ENCODE measurements at regions not wholly inside any gene's neighbourhood (a gene's known extent, or its start where the extent isn't known, plus 50 kb on each side); places are given as distances from the start of the nearest gene placed in this dataset.

GRCh38 chr10:21194510-21194993 lies 297.4 kb upstream of the NEBL start:
- Histone ChIP-seq H3K4me1 (ENCODE audit: insufficient read depth, low read length) (no peaks in the 10 kb centered on the region), H3K27ac (ENCODE audit: low read length) (no peak overlapping the region)
- DNase-seq = no peak

GRCh38 chr10:21193196-21193595 lies 296.1 kb upstream of the NEBL start:
- Histone ChIP-seq H3K4me3 (ENCODE audit: low read depth in 1 of 2, low read length in 2 of 2) (no peak overlapping the region), H4K20me1 (ENCODE audit: insufficient read depth, low read length) (no peaks in the 10 kb centered on the region), H3K9ac (ENCODE audit: low read depth, low read length) (no peak overlapping the region), H3K79me2 (ENCODE audit: insufficient read depth, low read length) (no peaks in the 10 kb centered on the region), H3K4me2 (ENCODE audit: insufficient read depth, low read length) (no peak overlapping the region), H2AFZ (ENCODE audit: low read depth, low read length) (no peak overlapping the region), H3K27ac (ENCODE audit: low read length) (no peak overlapping the region), H3K36me3 (ENCODE audit: insufficient read depth, low read length) (no peaks in the 10 kb centered on the region), H3K27me3 (ENCODE audit: insufficient read depth, low read length, poor library complexity) (no peaks in the 10 kb centered on the region), H3K9me3 (ENCODE audit: insufficient read depth, low read length, severe bottlenecking) (peaks cover 7% of the 10 kb centered on the region), H3K4me1 (ENCODE audit: insufficient read depth, low read length) (no peaks in the 10 kb centered on the region)
- TF ChIP-seq EZH2 (IDR thresholded peaks at IDR 0.05; ENCODE audit: borderline replicate concordance, low read depth, low read length, severe bottlenecking) (no peak), CTCF (IDR thresholded peaks at IDR 0.05; ENCODE audit: borderline replicate concordance, extremely low read depth, low read length, poor library complexity, severe bottlenecking) (no peak)
- DNase-seq = no peak
- ATAC-seq (ENCODE audit: insufficient read depth, low read depth) = no peak

More at GRCh38 chr10:21194510-21194993, 297.4 kb upstream of the NEBL start:
- H3K4me3 ChIP-seq (ENCODE audit: low read depth in 1 of 2, low read length in 2 of 2) = no peak overlapping the region
- no peaks in the 10 kb centered on the region for H3K79me2 ChIP-seq (ENCODE audit: insufficient read depth, low read length)
- H3K9ac ChIP-seq (ENCODE audit: low read depth, low read length) = no peak overlapping the region
- peaks cover 7% of the 10 kb centered on the region for H3K9me3 ChIP-seq (ENCODE audit: insufficient read depth, low read length, severe bottlenecking)
- no peaks in the 10 kb centered on the region for H3K36me3 ChIP-seq (ENCODE audit: insufficient read depth, low read length)
- H4K20me1 ChIP-seq (ENCODE audit: insufficient read depth, low read length) = no peaks in the 10 kb centered on the region
- ATAC-seq (ENCODE audit: insufficient read depth, low read depth) = no peak
- no peak for TF ChIP-seq CTCF (IDR thresholded peaks at IDR 0.05; ENCODE audit: borderline replicate concordance, extremely low read depth, low read length, poor library complexity, severe bottlenecking)
- no peak for TF ChIP-seq EZH2 (IDR thresholded peaks at IDR 0.05; ENCODE audit: borderline replicate concordance, low read depth, low read length, severe bottlenecking)
- H3K4me2 ChIP-seq (ENCODE audit: insufficient read depth, low read length) = no peak overlapping the region
- H2AFZ ChIP-seq (ENCODE audit: low read depth, low read length) = no peak overlapping the region
- H3K27me3 ChIP-seq (ENCODE audit: insufficient read depth, low read length, poor library complexity) = no peaks in the 10 kb centered on the region

GRCh38 chr10:21191512-21191911 lies 294.4 kb upstream of the NEBL start:
- Histone ChIP-seq H3K9me3 (ENCODE audit: insufficient read depth, low read length, severe bottlenecking) (no peaks in the 10 kb centered on the region), H4K20me1 (ENCODE audit: insufficient read depth, low read length) (no peaks in the 10 kb centered on the region), H3K4me2 (ENCODE audit: insufficient read depth, low read length) (no peak overlapping the region), H3K4me1 (ENCODE audit: insufficient read depth, low read length) (no peaks in the 10 kb centered on the region), H3K9ac (ENCODE audit: low read depth, low read length) (no peak overlapping the region), H3K36me3 (ENCODE audit: insufficient read depth, low read length) (no peaks in the 10 kb centered on the region), H2AFZ (ENCODE audit: low read depth, low read length) (no peak overlapping the region), H3K4me3 (ENCODE audit: low read depth in 1 of 2, low read length in 2 of 2) (no peak overlapping the region), H3K27ac (ENCODE audit: low read length) (no peak overlapping the region), H3K79me2 (ENCODE audit: insufficient read depth, low read length) (no peaks in the 10 kb centered on the region), H3K27me3 (ENCODE audit: insufficient read depth, low read length, poor library complexity) (no peaks in the 10 kb centered on the region)
- DNase-seq (no peak), ATAC-seq (ENCODE audit: insufficient read depth, low read depth) (no peak)
- TF ChIP-seq EZH2 (IDR thresholded peaks at IDR 0.05; ENCODE audit: borderline replicate concordance, low read depth, low read length, severe bottlenecking) (no peak), CTCF (IDR thresholded peaks at IDR 0.05; ENCODE audit: borderline replicate concordance, extremely low read depth, low read length, poor library complexity, severe bottlenecking) (no peak)

GRCh38 chr10:21184984-21185383 lies 287.9 kb upstream of the NEBL start:
- ATAC-seq (ENCODE audit: insufficient read depth, low read depth) (no peak), DNase-seq (no peak)
- Histone ChIP-seq H3K36me3 (ENCODE audit: insufficient read depth, low read length) (no peaks in the 10 kb centered on the region), H3K4me2 (ENCODE audit: insufficient read depth, low read length) (no peak overlapping the region), H3K9ac (ENCODE audit: low read depth, low read length) (no peak overlapping the region), H2AFZ (ENCODE audit: low read depth, low read length) (no peak overlapping the region), H3K9me3 (ENCODE audit: insufficient read depth, low read length, severe bottlenecking) (no peaks in the 10 kb centered on the region), H3K27me3 (ENCODE audit: insufficient read depth, low read length, poor library complexity) (no peaks in the 10 kb centered on the region), H4K20me1 (ENCODE audit: insufficient read depth, low read length) (no peaks in the 10 kb centered on the region), H3K79me2 (ENCODE audit: insufficient read depth, low read length) (no peaks in the 10 kb centered on the region), H3K4me3 (ENCODE audit: low read depth in 1 of 2, low read length in 2 of 2) (no peak overlapping the region), H3K27ac (ENCODE audit: low read length) (no peak overlapping the region), H3K4me1 (ENCODE audit: insufficient read depth, low read length) (no peaks in the 10 kb centered on the region)
- TF ChIP-seq EZH2 (IDR thresholded peaks at IDR 0.05; ENCODE audit: borderline replicate concordance, low read depth, low read length, severe bottlenecking) = no peak
- TF ChIP-seq CTCF (IDR thresholded peaks at IDR 0.05; ENCODE audit: borderline replicate concordance, extremely low read depth, low read length, poor library complexity, severe bottlenecking) = no peak

Measured in DND-41 (cell line).